ENCODE measurements at regions not wholly inside any gene's neighbourhood (a gene's known extent, or its start where the extent isn't known, plus 50 kb on each side); places are given as distances from the start of the nearest gene placed in this dataset.

DNA sequence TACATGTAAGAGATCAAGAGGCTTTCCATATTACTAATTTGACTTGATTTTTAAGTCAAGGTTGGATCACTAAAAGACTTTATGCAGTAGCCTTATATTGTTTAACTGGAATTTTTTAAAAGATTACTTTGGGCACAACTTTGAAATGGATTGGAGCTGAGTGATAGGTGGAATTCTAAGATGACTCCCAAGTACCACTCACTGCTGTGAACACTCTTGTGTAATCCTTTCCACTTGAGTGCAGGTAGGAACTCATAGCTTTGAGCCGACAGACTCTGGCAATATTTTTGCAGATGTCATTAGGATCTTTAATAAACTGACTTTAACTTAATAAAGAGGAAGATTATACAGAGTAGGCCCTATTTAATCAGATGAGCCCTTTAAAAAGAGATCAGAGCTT, 831.1 kb upstream of the NCAM2 start:
- no peaks in the 10 kb centered on the region for H4K20me1 ChIP-seq (ENCODE audit: insufficient read depth, low read length)
- H3K27ac Mint-ChIP-seq (ENCODE audit: unreplicated experiment): no peak overlapping the region
- peaks cover 8% of the 10 kb centered on the region for H3K9me3 ChIP-seq (ENCODE audit: insufficient read depth, low read depth, low read length)
- no peaks in the 10 kb centered on the region for H3K9me3 Mint-ChIP-seq (ENCODE audit: unreplicated experiment)
- no peaks in the 10 kb centered on the region for H3K79me2 ChIP-seq (ENCODE audit: insufficient read depth, low read length)
- no peak overlapping the region for H3K4me3 ChIP-seq (ENCODE audit: insufficient read depth, low read depth, low read length)
- DNase-seq (ENCODE audit: low read depth): no peak
- H3K36me3 ChIP-seq (ENCODE audit: insufficient read depth, low read length): no peaks in the 10 kb centered on the region
- H3K4me1 ChIP-seq (ENCODE audit: insufficient read depth, low read length): no peaks in the 10 kb centered on the region
- no peak overlapping the region for H3K9ac ChIP-seq (ENCODE audit: low read length)
- H3K4me3 Mint-ChIP-seq (ENCODE audit: unreplicated experiment): no peak overlapping the region
- TF ChIP-seq EZH2 (IDR thresholded peaks at IDR 0.05; ENCODE audit: insufficient read depth, low read length) (no peak), CTCF (IDR thresholded peaks at IDR 0.05; ENCODE audit: insufficient read depth, low read depth, low read length) (no peak)
- no peak overlapping the region for H3K4me2 ChIP-seq (ENCODE audit: low read length)
- H2AFZ ChIP-seq (ENCODE audit: low read depth, low read length): no peak overlapping the region
- H3K27me3 ChIP-seq (ENCODE audit: insufficient read depth, low read length): no peaks in the 10 kb centered on the region
- H3K36me3 Mint-ChIP-seq (ENCODE audit: low read depth, unreplicated experiment): no peaks in the 10 kb centered on the region
- H3K4me1 Mint-ChIP-seq (ENCODE audit: low read depth, unreplicated experiment): peaks cover 6% of the 10 kb centered on the region
- no peaks in the 10 kb centered on the region for H3K27me3 Mint-ChIP-seq (ENCODE audit: low read depth, unreplicated experiment)
- H3K27ac ChIP-seq (ENCODE audit: low read depth, low read length): no peak overlapping the region
- FAIRE-seq: no peak

GRCh38 chr21:20169812-20170576, 828.2 kb upstream of the NCAM2 start:
- H3K9me3 Mint-ChIP-seq (ENCODE audit: unreplicated experiment): no peaks in the 10 kb centered on the region
- H3K27me3 Mint-ChIP-seq (ENCODE audit: low read depth, unreplicated experiment): no peaks in the 10 kb centered on the region
- no peak for DNase-seq (ENCODE audit: low read depth)
- no peak for FAIRE-seq
- H3K36me3 ChIP-seq (ENCODE audit: insufficient read depth, low read length): no peaks in the 10 kb centered on the region
- H3K4me1 Mint-ChIP-seq (ENCODE audit: low read depth, unreplicated experiment): peaks cover 5% of the 10 kb centered on the region
- H3K27me3 ChIP-seq (ENCODE audit: insufficient read depth, low read length): no peaks in the 10 kb centered on the region
- H3K9me3 ChIP-seq (ENCODE audit: insufficient read depth, low read depth, low read length): peaks cover 6% of the 10 kb centered on the region
- no peak overlapping the region for H3K27ac ChIP-seq (ENCODE audit: low read depth, low read length)
- H3K9ac ChIP-seq (ENCODE audit: low read length): no peak overlapping the region
- H3K4me3 Mint-ChIP-seq (ENCODE audit: unreplicated experiment): no peak overlapping the region
- no peaks in the 10 kb centered on the region for H3K4me1 ChIP-seq (ENCODE audit: insufficient read depth, low read length)
- H3K4me3 ChIP-seq (ENCODE audit: insufficient read depth, low read depth, low read length): no peak overlapping the region
- no peak overlapping the region for H2AFZ ChIP-seq (ENCODE audit: low read depth, low read length)
- no peak overlapping the region for H3K4me2 ChIP-seq (ENCODE audit: low read length)
- H3K79me2 ChIP-seq (ENCODE audit: insufficient read depth, low read length): no peaks in the 10 kb centered on the region
- H3K27ac Mint-ChIP-seq (ENCODE audit: unreplicated experiment): no peak overlapping the region
- no peak for TF ChIP-seq CTCF (IDR thresholded peaks at IDR 0.05; ENCODE audit: insufficient read depth, low read depth, low read length)
- no peak for TF ChIP-seq EZH2 (IDR thresholded peaks at IDR 0.05; ENCODE audit: insufficient read depth, low read length)
- no peaks in the 10 kb centered on the region for H4K20me1 ChIP-seq (ENCODE audit: insufficient read depth, low read length)
- H3K36me3 Mint-ChIP-seq (ENCODE audit: low read depth, unreplicated experiment): no peaks in the 10 kb centered on the region

DNA sequence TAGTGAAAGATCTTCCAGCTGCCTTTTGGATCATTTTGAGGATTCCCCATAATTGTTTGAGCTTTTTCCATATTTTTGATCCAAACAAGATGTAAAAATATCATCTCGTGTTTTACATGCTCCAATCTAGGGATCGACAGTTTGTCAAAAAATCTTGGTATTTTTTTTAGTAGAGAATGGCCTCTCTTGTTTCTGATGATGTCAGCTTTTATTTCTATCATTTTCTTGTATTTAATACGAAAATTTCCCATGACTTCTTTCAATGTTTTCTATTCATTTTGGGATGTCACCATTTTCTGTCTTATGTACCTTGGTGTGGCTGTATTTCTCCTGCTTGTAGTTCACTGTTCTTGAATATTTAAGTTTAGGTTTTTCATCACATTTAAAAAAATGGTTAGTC, 812.0 kb upstream of the NCAM2 start:
- H3K79me2 ChIP-seq (ENCODE audit: insufficient read depth, low read length): no peaks in the 10 kb centered on the region
- H4K20me1 ChIP-seq (ENCODE audit: insufficient read depth, low read length): no peaks in the 10 kb centered on the region
- H3K4me3 ChIP-seq (ENCODE audit: insufficient read depth, low read depth, low read length): no peak overlapping the region
- H3K36me3 ChIP-seq (ENCODE audit: insufficient read depth, low read length): no peaks in the 10 kb centered on the region
- no peak overlapping the region for H3K27ac ChIP-seq (ENCODE audit: low read depth, low read length)
- no peak overlapping the region for H2AFZ ChIP-seq (ENCODE audit: low read depth, low read length)
- H3K27me3 Mint-ChIP-seq (ENCODE audit: low read depth, unreplicated experiment): no peaks in the 10 kb centered on the region
- H3K27ac Mint-ChIP-seq (ENCODE audit: unreplicated experiment): no peak overlapping the region
- no peak for FAIRE-seq
- H3K4me1 ChIP-seq (ENCODE audit: insufficient read depth, low read length): no peaks in the 10 kb centered on the region
- no peaks in the 10 kb centered on the region for H3K27me3 ChIP-seq (ENCODE audit: insufficient read depth, low read length)
- no peaks in the 10 kb centered on the region for H3K9me3 Mint-ChIP-seq (ENCODE audit: unreplicated experiment)
- no peaks in the 10 kb centered on the region for H3K4me1 Mint-ChIP-seq (ENCODE audit: low read depth, unreplicated experiment)
- no peak overlapping the region for H3K9ac ChIP-seq (ENCODE audit: low read length)
- peaks cover 7% of the 10 kb centered on the region for H3K9me3 ChIP-seq (ENCODE audit: insufficient read depth, low read depth, low read length)
- H3K4me3 Mint-ChIP-seq (ENCODE audit: unreplicated experiment): no peak overlapping the region
- H3K4me2 ChIP-seq (ENCODE audit: low read length): no peak overlapping the region
- no peak for DNase-seq (ENCODE audit: low read depth)
- H3K36me3 Mint-ChIP-seq (ENCODE audit: low read depth, unreplicated experiment): no peaks in the 10 kb centered on the region
- TF ChIP-seq CTCF (IDR thresholded peaks at IDR 0.05; ENCODE audit: insufficient read depth, low read depth, low read length) (no peak), EZH2 (IDR thresholded peaks at IDR 0.05; ENCODE audit: insufficient read depth, low read length) (no peak)

All from astrocyte (in vitro differentiated cells and primary cell).